ENCODE measurements at regions not wholly inside any gene's neighbourhood (a gene's known extent, or its start where the extent isn't known, plus 50 kb on each side); places are given as distances from the start of the nearest gene placed in this dataset.
A peak's percentile ranks its signal among the peaks of the same experiment; 100 is the strongest.
"Not testable (repeated sequence)": the region's sequence is repeated elsewhere in the genome, so short reads cannot be mapped to it uniquely, and the experiment has no call there.

DNA sequence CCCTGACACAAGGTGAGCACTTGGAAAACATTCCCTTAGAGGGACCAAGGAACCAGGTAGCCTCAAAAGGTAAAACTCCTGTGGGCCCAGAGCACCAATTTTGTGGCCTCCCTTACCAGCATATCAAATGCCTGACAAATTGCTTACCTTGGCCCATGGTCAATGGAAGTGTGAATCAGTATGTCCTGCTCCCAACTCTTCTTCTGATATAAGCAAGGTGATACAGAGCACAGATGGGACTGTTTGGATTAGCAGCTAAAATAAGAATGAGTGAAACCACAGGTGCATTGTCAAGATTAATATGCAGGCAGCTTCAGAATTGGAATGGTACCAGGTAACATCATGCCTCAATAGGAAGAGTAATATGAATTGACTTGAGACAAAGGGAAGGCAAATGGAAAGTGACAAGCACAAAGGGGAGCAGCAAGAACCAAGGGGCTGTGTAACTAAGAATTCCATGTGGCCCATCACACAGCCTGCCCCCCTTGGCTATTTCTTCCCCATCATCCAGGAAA lies 156.8 kb upstream of the KCND3 start:
- no peaks in the 10 kb centered on the region for H3K4me1 ChIP-seq (replicated peaks)
- intact Hi-C loops (cut with DNase I), result no loop called here
- H3K27ac ChIP-seq, result no peak overlapping the region
- H3K4me3 ChIP-seq, result no peak overlapping the region
- DNase-seq (ENCODE audit: low spot score), result no peak
- no peaks in the 10 kb centered on the region for H3K36me3 ChIP-seq
- no peaks in the 10 kb centered on the region for H3K9me3 ChIP-seq
- no peak for TF ChIP-seq POLR2A (IDR thresholded peaks at IDR 0.05)
- TF ChIP-seq, protein P1, sequence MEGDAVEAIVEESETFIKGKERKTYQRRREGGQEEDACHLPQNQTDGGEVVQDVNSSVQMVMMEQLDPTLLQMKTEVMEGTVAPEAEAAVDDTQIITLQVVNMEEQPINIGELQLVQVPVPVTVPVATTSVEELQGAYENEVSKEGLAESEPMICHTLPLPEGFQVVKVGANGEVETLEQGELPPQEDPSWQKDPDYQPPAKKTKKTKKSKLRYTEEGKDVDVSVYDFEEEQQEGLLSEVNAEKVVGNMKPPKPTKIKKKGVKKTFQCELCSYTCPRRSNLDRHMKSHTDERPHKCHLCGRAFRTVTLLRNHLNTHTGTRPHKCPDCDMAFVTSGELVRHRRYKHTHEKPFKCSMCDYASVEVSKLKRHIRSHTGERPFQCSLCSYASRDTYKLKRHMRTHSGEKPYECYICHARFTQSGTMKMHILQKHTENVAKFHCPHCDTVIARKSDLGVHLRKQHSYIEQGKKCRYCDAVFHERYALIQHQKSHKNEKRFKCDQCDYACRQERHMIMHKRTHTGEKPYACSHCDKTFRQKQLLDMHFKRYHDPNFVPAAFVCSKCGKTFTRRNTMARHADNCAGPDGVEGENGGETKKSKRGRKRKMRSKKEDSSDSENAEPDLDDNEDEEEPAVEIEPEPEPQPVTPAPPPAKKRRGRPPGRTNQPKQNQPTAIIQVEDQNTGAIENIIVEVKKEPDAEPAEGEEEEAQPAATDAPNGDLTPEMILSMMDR (IDR thresholded peaks at IDR 0.05), result no peak
- TF ChIP-seq POLR2AphosphoS5 (IDR thresholded peaks at IDR 0.05), result no peak
- no peaks in the 10 kb centered on the region for H3K27me3 ChIP-seq (replicated peaks; ENCODE audit: insufficient read depth)

DNA sequence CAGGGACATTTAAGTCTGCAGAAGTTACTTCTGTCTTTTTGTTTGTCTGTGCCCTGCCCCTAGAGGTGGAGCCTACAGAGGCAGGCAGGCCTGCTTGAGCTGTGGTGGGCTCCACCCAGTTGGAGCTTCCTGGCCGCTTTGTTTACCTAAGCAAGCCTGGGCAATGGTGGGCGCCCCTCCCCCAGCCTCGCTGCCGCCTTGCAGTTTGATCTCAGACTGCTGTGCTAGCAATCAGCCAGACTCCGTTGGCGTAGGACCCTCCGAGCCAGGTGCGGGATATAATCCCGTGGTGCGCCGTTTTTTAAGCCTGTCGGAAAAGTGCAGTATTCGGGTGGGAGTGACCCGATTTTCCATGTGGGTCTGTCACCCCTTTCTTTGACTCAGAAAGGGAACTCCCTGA lies 170.7 kb upstream of the KCND3 start:
- H3K27me3 ChIP-seq (replicated peaks; ENCODE audit: insufficient read depth); H3K4me1 ChIP-seq (replicated peaks); H3K36me3 ChIP-seq; H3K27ac ChIP-seq; H3K9me3 ChIP-seq; intact Hi-C loops (cut with DNase I); DNase-seq (ENCODE audit: low spot score); H3K4me3 ChIP-seq: not testable (repeated sequence)
- 46% methylated on average over 10 of the region's 14 CpGs for WGBS

DNA sequence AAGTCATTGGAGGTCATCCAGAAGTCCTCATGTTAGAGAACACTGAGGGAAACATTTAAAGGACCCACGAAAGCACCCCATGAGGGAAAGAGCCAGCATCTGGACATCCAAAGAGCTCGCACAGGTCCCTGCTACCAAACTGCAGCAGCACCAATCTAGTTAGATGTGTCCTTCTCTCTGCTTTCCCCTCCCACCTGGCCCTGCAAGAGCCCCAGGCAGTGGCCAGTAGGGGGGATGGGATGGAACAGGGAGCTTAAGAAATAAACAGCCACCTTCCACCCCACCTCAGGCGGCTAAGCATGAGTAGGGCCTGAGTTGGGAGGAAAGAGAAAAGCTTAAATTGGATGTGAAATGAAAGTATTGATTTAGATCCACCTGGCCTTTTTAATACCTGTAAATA lies 175.9 kb upstream of the KCND3 start:
- no peak overlapping the region for H3K27ac ChIP-seq
- no peaks in the 10 kb centered on the region for H3K27me3 ChIP-seq (replicated peaks; ENCODE audit: insufficient read depth)
- WGBS, result 65% methylated on average over 3 of the region's 3 CpGs
- no peaks in the 10 kb centered on the region for H3K36me3 ChIP-seq
- no peaks in the 10 kb centered on the region for H3K9me3 ChIP-seq
- no peak for DNase-seq (ENCODE audit: low spot score)
- no peak overlapping the region for H3K4me3 ChIP-seq
- H3K4me1 ChIP-seq (replicated peaks), result no peaks in the 10 kb centered on the region
- intact Hi-C loops (cut with DNase I), result no loop called here
- TF ChIP-seq POLR2A (IDR thresholded peaks at IDR 0.05) (no peak), POLR2AphosphoS5 (IDR thresholded peaks at IDR 0.05) (no peak)
- TF ChIP-seq, protein P1 (IDR thresholded peaks at IDR 0.05), result no peak

DNA sequence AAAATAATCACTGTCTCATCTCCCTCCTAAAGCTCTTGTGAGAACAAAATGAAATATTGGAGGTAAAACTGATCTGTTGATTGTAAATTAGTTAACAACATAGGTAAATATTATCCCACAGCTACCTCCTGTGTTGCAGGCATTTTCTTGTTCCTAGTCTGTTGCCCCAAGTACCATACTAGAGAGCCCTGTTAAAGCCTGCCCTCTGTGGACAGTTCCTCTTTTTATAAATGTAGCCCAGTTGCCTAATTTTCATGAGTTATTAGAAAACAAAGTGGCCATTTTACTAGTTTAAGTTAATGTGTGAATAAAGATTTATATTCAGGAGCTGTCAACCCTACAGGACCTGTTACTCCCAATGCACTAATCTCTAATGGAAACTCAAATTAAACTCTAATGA lies 180.0 kb upstream of the KCND3 start:
- intact Hi-C loops (cut with DNase I), result no loop called here
- Histone ChIP-seq H3K36me3 (no peaks in the 10 kb centered on the region), H3K27ac (no peak overlapping the region), H3K27me3 (replicated peaks; ENCODE audit: insufficient read depth) (no peaks in the 10 kb centered on the region), H3K9me3 (no peaks in the 10 kb centered on the region), H3K4me1 (replicated peaks) (no peaks in the 10 kb centered on the region), H3K4me3 (no peak overlapping the region)
- TF ChIP-seq POLR2AphosphoS5 (IDR thresholded peaks at IDR 0.05) (no peak), POLR2A (IDR thresholded peaks at IDR 0.05) (no peak)
- TF ChIP-seq, protein P1 (IDR thresholded peaks at IDR 0.05), result no peak
- DNase-seq (ENCODE audit: low spot score), result no peak

DNA sequence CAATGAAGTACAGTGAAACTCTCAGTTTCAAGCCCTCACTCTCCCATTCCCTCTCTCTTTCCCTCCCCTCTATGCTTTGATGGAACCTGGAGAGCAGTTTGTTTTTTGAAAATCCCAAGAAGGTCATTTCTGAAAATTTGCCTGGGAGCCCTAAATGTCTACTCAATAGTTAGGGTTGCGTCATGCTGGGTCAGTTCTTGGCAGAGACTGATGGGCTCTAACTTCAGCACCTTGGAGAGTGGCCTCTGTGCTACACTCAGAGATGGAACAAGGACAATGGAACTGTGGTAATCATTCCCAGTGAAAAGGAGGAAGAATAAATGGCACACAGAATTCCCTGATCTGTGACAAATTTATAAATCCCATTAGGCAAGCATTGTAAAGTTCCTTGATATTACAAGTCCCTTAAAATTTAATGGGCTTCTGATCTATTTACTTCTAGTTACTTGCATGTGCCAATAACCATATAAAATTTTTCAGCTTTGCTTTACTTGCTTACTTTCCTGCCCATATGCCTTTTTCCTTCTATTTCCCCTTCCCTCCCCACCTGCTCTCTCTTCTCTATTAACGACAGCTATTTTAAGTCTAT lies 182.9 kb upstream of the KCND3 start:
- no peak for TF ChIP-seq POLR2A (IDR thresholded peaks at IDR 0.05)
- TF ChIP-seq POLR2AphosphoS5 (IDR thresholded peaks at IDR 0.05), result peak; percentile 7
- Histone ChIP-seq H3K27me3 (replicated peaks; ENCODE audit: insufficient read depth) (no peaks in the 10 kb centered on the region), H3K4me3 (no peak overlapping the region), H3K27ac (no peak overlapping the region), H3K36me3 (no peaks in the 10 kb centered on the region), H3K4me1 (replicated peaks) (no peaks in the 10 kb centered on the region), H3K9me3 (no peaks in the 10 kb centered on the region)
- WGBS, result 11% methylated on average over 2 of the region's 2 CpGs
- peak; percentile 37 for DNase-seq (ENCODE audit: low spot score)
- intact Hi-C loops (cut with DNase I), result no loop called here

DNA sequence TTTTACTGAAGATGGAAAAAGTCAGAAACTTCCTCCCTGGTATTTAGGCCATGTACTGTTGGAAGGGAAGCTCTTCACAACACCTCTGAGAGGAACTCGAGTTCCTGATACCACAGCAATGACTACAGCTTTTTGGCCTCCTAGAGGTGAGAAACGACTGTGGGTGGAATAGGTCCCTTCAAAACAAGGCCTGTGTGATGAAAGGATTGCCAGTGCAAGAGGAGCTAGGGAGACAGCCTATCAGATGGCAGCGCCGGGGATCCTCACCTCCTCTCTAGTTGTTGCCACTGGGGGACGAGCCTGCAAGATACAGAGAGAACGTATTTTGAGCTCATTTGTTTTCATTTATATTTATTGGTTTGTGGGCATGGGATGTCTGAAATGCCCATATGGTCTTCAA lies 187.8 kb upstream of the KCND3 start:
- no peak for TF ChIP-seq POLR2A (IDR thresholded peaks at IDR 0.05)
- no peaks in the 10 kb centered on the region for H3K4me1 ChIP-seq (replicated peaks)
- no peak for DNase-seq (ENCODE audit: low spot score)
- H3K27ac ChIP-seq, result no peak overlapping the region
- WGBS, result 76% methylated on average over 6 of the region's 6 CpGs
- H3K9me3 ChIP-seq, result no peaks in the 10 kb centered on the region
- H3K36me3 ChIP-seq, result no peaks in the 10 kb centered on the region
- H3K4me3 ChIP-seq, result no peak overlapping the region
- intact Hi-C loops (cut with DNase I), result no loop called here
- H3K27me3 ChIP-seq (replicated peaks; ENCODE audit: insufficient read depth), result no peaks in the 10 kb centered on the region

Data from prostate gland (tissue), 2 donors.